ENCODE measurements at regions not wholly inside any gene's neighbourhood (a gene's known extent, or its start where the extent isn't known, plus 50 kb on each side); places are given as distances from the start of the nearest gene placed in this dataset.

GRCh38 chr6:114537977-114538376 lies 195.2 kb upstream of the HS3ST5 start:
- H3K27ac ChIP-seq (ENCODE audit: low read depth, low read length) = no peak overlapping the region
- no peak overlapping the region for H3K9ac ChIP-seq (ENCODE audit: low read length)
- no peaks in the 10 kb centered on the region for H3K79me1 ChIP-seq (ENCODE audit: low read length)
- H2AK5ac ChIP-seq (ENCODE audit: low read length) = no peak overlapping the region
- no peak overlapping the region for H2BK120ac ChIP-seq (ENCODE audit: insufficient read depth, low read length, poor library complexity)
- H4K12ac ChIP-seq (ENCODE audit: low read depth, low read length) = no peak overlapping the region
- no peaks in the 10 kb centered on the region for H3K36me3 ChIP-seq (ENCODE audit: control insufficient read depth in 1 of 2, insufficient read depth in 2 of 2, low read length in 2 of 2)
- H2BK12ac ChIP-seq (ENCODE audit: low read length) = no peak overlapping the region
- no peak overlapping the region for H3K4me3 ChIP-seq (ENCODE audit: low read depth, low read length)
- H3K23ac ChIP-seq (ENCODE audit: low read length) = no peak overlapping the region
- no peak overlapping the region for H3K4ac ChIP-seq (ENCODE audit: low read depth, low read length)
- H2BK5ac ChIP-seq (ENCODE audit: low read depth, low read length, poor library complexity) = no peak overlapping the region
- no peaks in the 10 kb centered on the region for H3K27me3 ChIP-seq (ENCODE audit: insufficient read depth, low read length)
- H3K18ac ChIP-seq (ENCODE audit: low read length) = no peak overlapping the region
- H3K14ac ChIP-seq (ENCODE audit: low read length) = no peak overlapping the region
- H3K79me2 ChIP-seq (ENCODE audit: control insufficient read depth, insufficient read depth, low read length, poor library complexity) = no peaks in the 10 kb centered on the region
- no peak overlapping the region for H2AFZ ChIP-seq (ENCODE audit: insufficient read depth, low read length, poor library complexity)
- no peak overlapping the region for H3K4me2 ChIP-seq (ENCODE audit: low read length)
- no peak overlapping the region for H4K91ac ChIP-seq (ENCODE audit: low read depth, low read length)
- H3K4me1 ChIP-seq (ENCODE audit: control insufficient read depth in 1 of 2, insufficient read depth in 2 of 2, low read length in 2 of 2) = no peaks in the 10 kb centered on the region
- no peak for DNase-seq
- no peaks in the 10 kb centered on the region for H3K9me3 ChIP-seq (ENCODE audit: insufficient read depth, low read depth, low read length)
- WGBS (ENCODE audit: extremely low coverage, insufficient coverage, insufficient read length) = no CpG with 5 or more reads among the region's 3 CpGs
- no peak overlapping the region for H4K8ac ChIP-seq (ENCODE audit: low read depth, low read length)

- no peak overlapping the region for H3K4ac ChIP-seq (ENCODE audit: low read depth, low read length)
- H3K27me3 ChIP-seq (ENCODE audit: insufficient read depth, low read length) = no peaks in the 10 kb centered on the region
- H3K14ac ChIP-seq (ENCODE audit: low read length) = no peak overlapping the region
- H3K79me1 ChIP-seq (ENCODE audit: low read length) = no peaks in the 10 kb centered on the region
- no peaks in the 10 kb centered on the region for H3K4me1 ChIP-seq (ENCODE audit: control insufficient read depth in 1 of 2, insufficient read depth in 2 of 2, low read length in 2 of 2)
- H3K4me2 ChIP-seq (ENCODE audit: low read length) = no peak overlapping the region
- no peaks in the 10 kb centered on the region for H3K9me3 ChIP-seq (ENCODE audit: insufficient read depth, low read depth, low read length)
- H3K9ac ChIP-seq (ENCODE audit: low read length) = no peak overlapping the region
- no peak overlapping the region for H4K8ac ChIP-seq (ENCODE audit: low read depth, low read length)
- no peak overlapping the region for H2BK5ac ChIP-seq (ENCODE audit: low read depth, low read length, poor library complexity)
- H3K36me3 ChIP-seq (ENCODE audit: control insufficient read depth in 1 of 2, insufficient read depth in 2 of 2, low read length in 2 of 2) = no peaks in the 10 kb centered on the region
- H3K4me3 ChIP-seq (ENCODE audit: low read depth, low read length) = no peak overlapping the region
- no peak overlapping the region for H3K23ac ChIP-seq (ENCODE audit: low read length)
- no peak overlapping the region for H2BK12ac ChIP-seq (ENCODE audit: low read length)
- no peak overlapping the region for H4K91ac ChIP-seq (ENCODE audit: low read depth, low read length)
- H3K27ac ChIP-seq (ENCODE audit: low read depth, low read length) = no peak overlapping the region
- H2BK120ac ChIP-seq (ENCODE audit: insufficient read depth, low read length, poor library complexity) = no peak overlapping the region
- no CpG with 5 or more reads among the region's 4 CpGs for WGBS (ENCODE audit: extremely low coverage, insufficient coverage, insufficient read length)
- no peak overlapping the region for H2AFZ ChIP-seq (ENCODE audit: insufficient read depth, low read length, poor library complexity)
- no peak for DNase-seq
- no peak overlapping the region for H4K12ac ChIP-seq (ENCODE audit: low read depth, low read length)
- H3K79me2 ChIP-seq (ENCODE audit: control insufficient read depth, insufficient read depth, low read length, poor library complexity) = no peaks in the 10 kb centered on the region
- no peak overlapping the region for H2AK5ac ChIP-seq (ENCODE audit: low read length)
- no peak overlapping the region for H3K18ac ChIP-seq (ENCODE audit: low read length)
Observed at GRCh38 chr6:114534813-114535212, 192.0 kb upstream of the HS3ST5 start.

GRCh38 chr6:114524081-114524480 lies 181.3 kb upstream of the HS3ST5 start:
- H3K9ac ChIP-seq (ENCODE audit: low read length) = no peak overlapping the region
- no peak overlapping the region for H4K12ac ChIP-seq (ENCODE audit: low read depth, low read length)
- no peak overlapping the region for H3K23ac ChIP-seq (ENCODE audit: low read length)
- H3K9me3 ChIP-seq (ENCODE audit: insufficient read depth, low read depth, low read length) = no peaks in the 10 kb centered on the region
- no peak overlapping the region for H3K4me2 ChIP-seq (ENCODE audit: low read length)
- no peak overlapping the region for H2BK12ac ChIP-seq (ENCODE audit: low read length)
- H3K4ac ChIP-seq (ENCODE audit: low read depth, low read length) = no peak overlapping the region
- no peak overlapping the region for H3K14ac ChIP-seq (ENCODE audit: low read length)
- no peaks in the 10 kb centered on the region for H3K79me1 ChIP-seq (ENCODE audit: low read length)
- H3K79me2 ChIP-seq (ENCODE audit: control insufficient read depth, insufficient read depth, low read length, poor library complexity) = no peaks in the 10 kb centered on the region
- H4K91ac ChIP-seq (ENCODE audit: low read depth, low read length) = no peak overlapping the region
- no peak overlapping the region for H2AFZ ChIP-seq (ENCODE audit: insufficient read depth, low read length, poor library complexity)
- no peaks in the 10 kb centered on the region for H3K36me3 ChIP-seq (ENCODE audit: control insufficient read depth in 1 of 2, insufficient read depth in 2 of 2, low read length in 2 of 2)
- no peak overlapping the region for H3K4me3 ChIP-seq (ENCODE audit: low read depth, low read length)
- no peaks in the 10 kb centered on the region for H3K27me3 ChIP-seq (ENCODE audit: insufficient read depth, low read length)
- H3K18ac ChIP-seq (ENCODE audit: low read length) = no peak overlapping the region
- H2AK5ac ChIP-seq (ENCODE audit: low read length) = no peak overlapping the region
- no peak overlapping the region for H3K27ac ChIP-seq (ENCODE audit: low read depth, low read length)
- H4K8ac ChIP-seq (ENCODE audit: low read depth, low read length) = no peak overlapping the region
- H2BK120ac ChIP-seq (ENCODE audit: insufficient read depth, low read length, poor library complexity) = no peak overlapping the region
- H2BK5ac ChIP-seq (ENCODE audit: low read depth, low read length, poor library complexity) = no peak overlapping the region
- no peaks in the 10 kb centered on the region for H3K4me1 ChIP-seq (ENCODE audit: control insufficient read depth in 1 of 2, insufficient read depth in 2 of 2, low read length in 2 of 2)
- DNase-seq = no peak

- Histone ChIP-seq H3K9ac (ENCODE audit: low read length) (no peak overlapping the region), H4K91ac (ENCODE audit: low read depth, low read length) (no peak overlapping the region), H3K4me2 (ENCODE audit: low read length) (no peak overlapping the region), H2BK120ac (ENCODE audit: insufficient read depth, low read length, poor library complexity) (no peak overlapping the region), H2BK5ac (ENCODE audit: low read depth, low read length, poor library complexity) (no peak overlapping the region), H3K27ac (ENCODE audit: low read depth, low read length) (no peak overlapping the region), H3K79me2 (ENCODE audit: control insufficient read depth, insufficient read depth, low read length, poor library complexity) (no peaks in the 10 kb centered on the region), H2BK12ac (ENCODE audit: low read length) (no peak overlapping the region), H3K18ac (ENCODE audit: low read length) (no peak overlapping the region), H3K4me3 (ENCODE audit: low read depth, low read length) (no peak overlapping the region), H3K79me1 (ENCODE audit: low read length) (no peaks in the 10 kb centered on the region), H3K14ac (ENCODE audit: low read length) (no peak overlapping the region), H3K4me1 (ENCODE audit: control insufficient read depth in 1 of 2, insufficient read depth in 2 of 2, low read length in 2 of 2) (no peaks in the 10 kb centered on the region), H4K12ac (ENCODE audit: low read depth, low read length) (no peak overlapping the region), H2AFZ (ENCODE audit: insufficient read depth, low read length, poor library complexity) (no peak overlapping the region), H3K4ac (ENCODE audit: low read depth, low read length) (no peak overlapping the region), H3K27me3 (ENCODE audit: insufficient read depth, low read length) (no peaks in the 10 kb centered on the region), H2AK5ac (ENCODE audit: low read length) (no peak overlapping the region), H4K8ac (ENCODE audit: low read depth, low read length) (no peak overlapping the region), H3K36me3 (ENCODE audit: control insufficient read depth in 1 of 2, insufficient read depth in 2 of 2, low read length in 2 of 2) (no peaks in the 10 kb centered on the region), H3K23ac (ENCODE audit: low read length) (no peak overlapping the region), H3K9me3 (ENCODE audit: insufficient read depth, low read depth, low read length) (no peaks in the 10 kb centered on the region)
- DNase-seq = no peak
- WGBS (ENCODE audit: extremely low coverage, insufficient coverage, insufficient read length) = no CpG with 5 or more reads among the region's 2 CpGs
Observed at GRCh38 chr6:114523508-114523907, 180.7 kb upstream of the HS3ST5 start.

GRCh38 chr6:114521926-114522325 lies 179.1 kb upstream of the HS3ST5 start:
- no peak for DNase-seq
- Histone ChIP-seq H3K79me2 (ENCODE audit: control insufficient read depth, insufficient read depth, low read length, poor library complexity) (no peaks in the 10 kb centered on the region), H3K79me1 (ENCODE audit: low read length) (no peaks in the 10 kb centered on the region), H3K27ac (ENCODE audit: low read depth, low read length) (no peak overlapping the region), H3K4me2 (ENCODE audit: low read length) (no peak overlapping the region), H3K4ac (ENCODE audit: low read depth, low read length) (no peak overlapping the region), H3K14ac (ENCODE audit: low read length) (no peak overlapping the region), H2BK12ac (ENCODE audit: low read length) (no peak overlapping the region), H3K23ac (ENCODE audit: low read length) (no peak overlapping the region), H4K12ac (ENCODE audit: low read depth, low read length) (no peak overlapping the region), H2BK5ac (ENCODE audit: low read depth, low read length, poor library complexity) (no peak overlapping the region), H3K4me1 (ENCODE audit: control insufficient read depth in 1 of 2, insufficient read depth in 2 of 2, low read length in 2 of 2) (no peaks in the 10 kb centered on the region), H3K36me3 (ENCODE audit: control insufficient read depth in 1 of 2, insufficient read depth in 2 of 2, low read length in 2 of 2) (no peaks in the 10 kb centered on the region), H2AFZ (ENCODE audit: insufficient read depth, low read length, poor library complexity) (no peak overlapping the region), H3K9me3 (ENCODE audit: insufficient read depth, low read depth, low read length) (no peaks in the 10 kb centered on the region), H4K91ac (ENCODE audit: low read depth, low read length) (no peak overlapping the region), H3K18ac (ENCODE audit: low read length) (no peak overlapping the region), H2AK5ac (ENCODE audit: low read length) (no peak overlapping the region), H4K8ac (ENCODE audit: low read depth, low read length) (no peak overlapping the region), H3K4me3 (ENCODE audit: low read depth, low read length) (no peak overlapping the region), H2BK120ac (ENCODE audit: insufficient read depth, low read length, poor library complexity) (no peak overlapping the region), H3K27me3 (ENCODE audit: insufficient read depth, low read length) (no peaks in the 10 kb centered on the region), H3K9ac (ENCODE audit: low read length) (no peak overlapping the region)
- no CpG with 5 or more reads among the region's 3 CpGs for WGBS (ENCODE audit: extremely low coverage, insufficient coverage, insufficient read length)
